Right lobe of liver (tissue), 4 donors: ENCODE measurements at regions not wholly inside any gene's neighbourhood (a gene's known extent, or its start where the extent isn't known, plus 50 kb on each side); places are given as distances from the start of the nearest gene placed in this dataset.

Experiments
- CTCF ChIP-seq, 4 donors: fragments of 200-600 bp in 3 of 4; fragments of 450-650 bp in 1 of 4; IDR thresholded peaks; one replicate each; pipeline versions ENCODE4 v1.5.1 to v1.8.0; 2016 to 2022; ENCODE audit warnings: antibody characterized with exemption in 4 of 4, mild to moderate bottlenecking in 2 of 4
- POLR2A ChIP-seq: fragments of 450-650 bp; IDR thresholded peaks from one replicate; pipeline ENCODE4 v1.6.1; 2017; ENCODE audit warnings: antibody characterized with exemption, mild to moderate bottlenecking
- donor health status: DM: no; HTN: no; CAD: no.
- donor health status: DM: no; HTN: no; CAD: no.
- donor health status: DM: no; HTN: yes; CAD: no.

DNA sequence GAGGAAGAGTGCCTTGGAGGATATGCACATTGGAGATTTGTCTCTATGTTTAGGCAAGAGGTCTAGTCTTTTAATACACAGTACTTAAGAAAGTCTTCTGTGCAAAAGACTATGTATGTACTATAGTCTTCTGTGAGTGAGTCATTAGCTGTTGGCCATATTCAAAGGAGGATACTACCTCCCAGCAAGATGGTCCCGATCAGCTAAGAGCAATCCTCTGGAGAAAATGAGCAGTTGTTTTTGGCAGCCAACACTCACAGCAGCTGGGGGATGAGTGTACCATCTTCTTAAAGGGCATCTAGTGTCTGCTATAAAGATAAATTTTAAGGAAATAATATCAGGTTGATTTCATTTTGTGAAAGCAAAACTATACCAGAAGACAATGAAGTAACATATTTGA, 487.8 kb downstream of the KCTD12 start:
- TF ChIP-seq CTCF (IDR thresholded peaks at IDR 0.05) (no peak), POLR2A (no peak)
